ENCODE measurements at regions not wholly inside any gene's neighbourhood (a gene's known extent, or its start where the extent isn't known, plus 50 kb on each side); places are given as distances from the start of the nearest gene placed in this dataset.
"Not testable (repeated sequence)": the region's sequence is repeated elsewhere in the genome, so short reads cannot be mapped to it uniquely, and the experiment has no call there.

DNA sequence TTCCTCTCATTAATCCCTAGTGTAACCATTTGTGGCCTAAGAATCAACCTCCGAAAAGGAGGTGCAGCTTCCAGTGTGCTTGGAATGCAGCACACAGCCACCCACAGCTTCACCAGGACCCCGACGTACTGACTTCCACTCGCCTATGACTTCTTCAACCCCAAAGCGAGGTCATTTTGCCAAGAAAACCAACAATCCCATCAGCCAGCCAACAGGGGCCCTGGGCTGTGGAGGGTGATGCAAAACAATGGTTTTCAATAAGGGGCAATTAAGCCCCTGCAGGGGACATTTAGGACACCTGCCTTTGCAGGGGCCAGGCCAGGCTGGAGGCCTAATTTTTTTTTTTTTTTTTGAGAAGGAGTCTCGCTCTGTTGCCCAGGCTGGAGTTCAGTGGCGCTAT lies 158.1 kb upstream of the SKOR2 start:
- DNase-seq (ENCODE audit: low read depth): no peak

GRCh38 chr18:47407736-47408135 lies 156.3 kb upstream of the SKOR2 start:
- no peak for DNase-seq (ENCODE audit: low read depth)

DNA sequence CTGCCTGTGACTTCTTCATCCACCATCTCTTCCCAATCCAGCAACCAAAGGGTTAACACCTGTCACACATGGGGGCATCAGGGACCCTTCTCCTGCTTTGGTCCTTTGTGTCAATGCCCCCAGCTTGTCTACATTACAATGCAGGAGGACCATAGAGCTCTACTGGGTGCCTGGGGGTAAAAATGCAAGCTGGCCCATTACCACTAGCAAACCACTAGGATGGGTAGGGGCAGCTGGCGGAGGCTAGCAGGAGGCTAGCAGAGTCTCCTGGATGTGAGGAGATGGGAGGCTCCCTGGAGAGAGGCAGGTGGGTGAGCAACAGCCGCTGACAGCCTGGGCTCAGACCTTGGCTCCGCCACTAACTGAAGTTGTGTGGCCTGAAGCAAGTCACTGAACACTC lies 153.4 kb upstream of the SKOR2 start:
- no peak for DNase-seq (ENCODE audit: low read depth)

- no peak for DNase-seq (ENCODE audit: low read depth)
Observed at GRCh38 chr18:47403949-47404348, 152.5 kb upstream of the SKOR2 start.

GRCh38 chr18:47403317-47403716 lies 151.9 kb upstream of the SKOR2 start:
- no peak for DNase-seq (ENCODE audit: low read depth)

- no peak for DNase-seq (ENCODE audit: low read depth)
Observed at GRCh38 chr18:47399475-47399874, 148.0 kb upstream of the SKOR2 start.

GRCh38 chr18:47397671-47398319 lies 146.3 kb upstream of the SKOR2 start:
- no peak for DNase-seq (ENCODE audit: low read depth)

- no peak for DNase-seq (ENCODE audit: low read depth)
Observed at GRCh38 chr18:47391665-47392064, 140.2 kb upstream of the SKOR2 start.

DNA sequence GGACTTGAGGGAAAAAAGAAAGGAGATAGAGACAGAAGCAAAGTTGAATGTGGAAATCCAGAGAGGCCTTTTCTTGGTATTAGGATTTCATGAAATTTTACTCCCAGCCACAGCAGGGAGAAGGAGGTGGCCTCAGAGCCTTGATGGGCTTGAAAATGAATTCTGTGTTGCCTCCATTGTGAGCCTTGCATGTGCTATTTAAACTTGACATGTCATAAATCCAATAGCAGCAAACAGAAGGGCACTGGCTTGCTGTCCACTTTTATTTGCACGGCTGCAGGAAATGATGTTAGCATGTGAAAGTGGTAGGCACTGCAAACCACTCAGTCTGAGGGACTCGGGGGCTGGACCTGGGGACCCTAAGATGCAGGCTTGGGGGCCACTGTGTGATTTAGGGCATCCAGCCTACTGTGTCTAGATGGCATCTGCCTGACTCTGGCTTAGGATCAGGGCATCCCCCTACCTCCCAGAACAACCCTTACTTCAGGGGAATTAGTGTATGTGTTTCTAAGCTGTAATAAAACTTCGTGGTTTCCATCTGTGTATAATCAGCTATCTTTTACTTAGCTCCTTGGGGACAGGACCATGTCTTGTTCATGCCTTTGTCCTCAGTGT lies 139.1 kb upstream of the SKOR2 start:
- no peak for DNase-seq (ENCODE audit: low read depth)

GRCh38 chr18:47389210-47389609 lies 137.8 kb upstream of the SKOR2 start:
- no peak for DNase-seq (ENCODE audit: low read depth)

GRCh38 chr18:47387864-47388263 lies 136.4 kb upstream of the SKOR2 start:
- DNase-seq (ENCODE audit: low read depth): no peak

GRCh38 chr18:47383729-47384128 lies 132.3 kb upstream of the SKOR2 start:
- DNase-seq (ENCODE audit: low read depth): no peak

GRCh38 chr18:47381975-47382570 lies 130.6 kb upstream of the SKOR2 start:
- no peak for DNase-seq (ENCODE audit: low read depth)

DNA sequence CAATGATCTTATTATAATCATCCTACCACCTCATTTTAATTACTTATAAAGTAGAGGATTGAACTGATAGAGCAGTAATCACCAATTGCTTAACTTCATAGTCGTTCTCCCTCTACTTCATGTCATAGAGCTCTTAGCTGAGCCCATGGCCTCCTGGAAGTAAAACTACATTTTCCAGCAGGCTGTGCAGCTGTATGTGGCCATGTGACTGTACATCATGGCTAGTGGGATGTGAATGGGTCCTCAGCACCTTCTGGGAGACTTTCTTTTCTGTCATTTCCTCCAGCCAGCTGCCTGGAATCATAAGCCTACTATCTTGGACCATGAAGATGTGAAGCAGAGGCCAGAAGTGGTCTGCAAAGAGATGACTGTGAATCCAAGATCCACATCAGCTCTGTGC lies 128.7 kb upstream of the SKOR2 start:
- DNase-seq (ENCODE audit: low read depth): no peak

DNA sequence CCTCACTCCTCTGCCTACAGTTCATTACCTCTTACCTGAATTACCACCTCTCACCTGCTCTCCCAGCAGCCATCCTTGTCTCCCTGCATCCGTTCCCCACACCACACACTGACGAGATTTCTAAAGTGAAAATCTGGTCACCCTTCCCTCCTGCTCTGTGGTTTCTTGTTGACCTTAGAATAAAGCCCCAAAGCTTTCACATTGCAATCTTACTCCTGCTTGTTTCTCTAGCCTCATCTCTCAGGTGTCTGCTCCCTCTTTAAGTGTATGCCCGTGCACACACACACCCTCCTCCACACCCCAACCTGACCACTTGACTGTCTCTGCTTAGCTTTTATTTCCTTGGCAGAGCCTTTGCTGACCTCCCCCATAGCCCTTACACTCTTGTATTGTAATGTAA lies 122.0 kb upstream of the SKOR2 start:
- DNase-seq (ENCODE audit: low read depth): no peak

DNA sequence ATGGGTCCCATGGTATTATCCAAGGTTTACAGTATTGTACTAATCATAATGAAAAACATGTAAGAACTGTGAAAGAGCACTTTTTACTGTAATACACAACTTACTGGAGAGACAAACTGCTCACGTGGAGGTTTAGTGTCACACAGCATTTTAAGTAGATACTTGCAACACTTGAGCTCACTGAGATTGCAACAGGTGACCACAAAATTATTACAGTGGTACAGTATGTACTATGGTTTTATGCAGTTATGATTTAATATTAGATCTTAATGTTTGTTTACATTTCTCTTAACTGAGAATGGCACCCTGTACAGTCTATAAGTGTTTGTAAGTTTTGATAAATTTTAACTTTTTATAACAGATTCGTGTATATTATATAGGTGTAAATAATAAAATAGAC lies 118.6 kb upstream of the SKOR2 start:
- DNase-seq (ENCODE audit: low read depth): no peak

- not testable (repeated sequence) for DNase-seq (ENCODE audit: low read depth)
Observed at GRCh38 chr18:47354061-47354460, 102.6 kb upstream of the SKOR2 start.

DNA sequence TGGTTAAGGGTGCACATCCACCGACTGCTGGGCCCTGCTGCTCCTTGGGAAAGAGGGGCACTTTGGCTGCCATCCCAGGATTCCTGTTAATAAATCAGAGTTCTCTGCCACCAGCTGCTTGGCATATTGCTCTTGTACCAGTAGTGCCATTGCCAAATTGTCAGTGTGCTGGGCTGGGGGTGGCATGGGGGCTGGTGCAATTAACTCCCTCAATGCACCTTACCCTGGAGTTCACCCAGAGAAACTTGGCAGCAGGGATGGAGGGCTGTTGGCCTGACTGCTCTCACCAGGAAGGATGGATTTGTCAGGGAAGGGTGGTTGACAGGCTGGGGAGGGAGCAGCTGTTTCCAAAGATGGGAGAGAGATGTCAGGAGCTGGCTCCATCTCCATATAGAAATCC lies 94.6 kb upstream of the SKOR2 start:
- no peak for DNase-seq (ENCODE audit: low read depth)

DNA sequence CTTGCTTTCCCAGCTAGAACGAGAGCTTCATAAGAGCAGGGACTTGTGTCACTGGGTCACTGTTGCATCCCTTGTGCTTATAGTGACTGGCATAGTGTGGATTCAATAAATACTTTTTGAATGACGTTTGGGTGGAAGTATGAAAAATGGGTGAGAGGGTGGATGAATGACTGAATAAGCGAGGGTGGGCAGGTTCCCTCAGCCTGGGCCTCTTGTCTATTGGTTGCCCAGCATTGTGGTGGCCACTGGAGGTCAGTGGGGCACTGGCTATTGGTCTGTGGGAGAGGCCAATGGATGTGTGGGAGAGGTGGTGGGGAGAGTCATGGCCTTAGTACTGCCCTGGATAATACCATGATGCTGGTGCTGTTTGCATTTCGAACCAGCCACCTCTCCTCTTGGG lies 93.8 kb upstream of the SKOR2 start:
- DNase-seq (ENCODE audit: low read depth): no peak

GRCh38 chr18:47343291-47343690 lies 91.8 kb upstream of the SKOR2 start:
- no peak for DNase-seq (ENCODE audit: low read depth)

DNA sequence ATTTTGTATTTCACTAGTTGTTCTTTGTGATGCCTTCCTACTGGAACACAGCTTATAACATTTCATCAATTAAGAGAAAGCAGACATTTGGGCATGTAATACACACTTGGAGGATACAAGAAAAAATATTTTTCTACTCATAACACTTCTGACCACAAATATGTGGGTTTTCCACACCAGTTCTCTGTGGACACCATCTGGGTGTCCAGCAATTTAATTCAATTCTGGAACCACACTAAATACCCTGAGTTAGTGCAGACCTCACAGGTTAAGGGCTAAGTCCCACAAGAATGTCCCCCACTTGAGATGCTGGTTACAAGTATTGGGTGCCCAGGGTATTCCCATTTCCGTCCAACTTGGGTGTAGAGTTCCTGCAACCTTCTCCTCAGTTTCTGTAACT lies 91.1 kb upstream of the SKOR2 start:
- DNase-seq (ENCODE audit: low read depth): no peak

- no peak for DNase-seq (ENCODE audit: low read depth)
Observed at GRCh38 chr18:47341678-47342077, 90.2 kb upstream of the SKOR2 start.

- DNase-seq (ENCODE audit: low read depth): no peak
Observed at GRCh38 chr18:47334966-47335365, 83.5 kb upstream of the SKOR2 start.
